K562 (cell line): ENCODE measurements at regions not wholly inside any gene's neighbourhood (a gene's known extent, or its start where the extent isn't known, plus 50 kb on each side); places are given as distances from the start of the nearest gene placed in this dataset.
"Not testable (repeated sequence)": the region's sequence is repeated elsewhere in the genome, so short reads cannot be mapped to it uniquely, and the experiment has no call there.

Experiments
- ATAC-seq: fragments of 200-7000 bp; cut with Tn5 transposase; 3 replicates; pipeline ENCODE4 v1.9.1; 2020; ENCODE audit warnings: moderate library complexity
- BruUV-seq: library from RNA; stranded (reverse); fragments of 400-500 nt; replicated peaks from 2 replicates; lab custom pipeline; 2021; lab: Mats Ljungman, UMichigan
- CTCF ChIA-PET: fragments of 300-600 bp; formaldehyde crosslinking; extraction: SDS; loops from one replicate; lab custom pipeline; 2021; ENCODE audit warnings: low intra/inter-chr PET ratio; lab: Yijun Ruan, JAX
- POLR2A ChIA-PET: fragments of 300-600, 350-650 bp; sonication (Branson Sonifier 250); formaldehyde crosslinking; extraction: SDS; loops from one replicate; lab custom pipeline; 2021; ENCODE audit warnings: antibody characterized with exemption, inconsistent platforms; lab: Yijun Ruan, JAX
- DNase-seq, 4 experiments: peaks; one replicate each; pipeline versions ENCODE4 v3.0.0 to v3.0.0-alpha.2; 2011 to 2018; ENCODE audit warnings: low spot score in 3 of 4, mixed read lengths in 3 of 4; ENCODE audit errors: extremely low read depth in 1 of 4
- FAIRE-seq: peaks from 2 replicates; lab custom pipeline; 2011; peaks lifted over from hg19 to GRCh38; lab: Jason Lieb, UNC
- H2AFZ ChIP-seq: 2 replicates; pipeline ENCODE4 v1.6.0; 2011; ENCODE audit warnings: low read depth, low read length, control low read depth, inconsistent platforms
- H3K27ac ChIP-seq: fragments of 200-600 bp; 3 replicates; pipeline ENCODE4 v1.8.0; 2011; ENCODE audit warnings: low read depth, mild to moderate bottlenecking, control low read depth, inconsistent platforms, low read length, moderate library complexity, mixed read lengths; ENCODE audit errors: extremely low read depth
- H3K27me3 ChIP-seq, 2 experiments: fragments of 300-600 bp in 1 of 2; 2 replicates in 1 of 2; 3 replicates in 1 of 2; pipeline versions ENCODE4 v1.6.0 to v1.8.0; 2011; ENCODE audit warnings: inconsistent platforms in 2 of 2, low read length in 2 of 2, mild to moderate bottlenecking in 1 of 2, mixed read lengths in 1 of 2, moderate library complexity in 1 of 2; ENCODE audit not compliant: control insufficient read depth in 2 of 2, insufficient read depth in 2 of 2
- H3K36me3 ChIP-seq: fragments of 300-600 bp; 3 replicates; pipeline ENCODE4 v1.8.0; 2011; ENCODE audit warnings: mild to moderate bottlenecking, low read length, inconsistent platforms; ENCODE audit not compliant: control insufficient read depth, insufficient read depth
- H3K4me1 ChIP-seq, 2 experiments: fragments of 200-600 bp in 1 of 2; replicated peaks in 1 of 2; 2 replicates in 1 of 2; 3 replicates in 1 of 2; pipeline versions ENCODE4 v1.5.1 to v1.8.0; 2011; ENCODE audit warnings: inconsistent platforms in 2 of 2, low read length in 2 of 2, mild to moderate bottlenecking in 1 of 2, mixed read lengths in 1 of 2, moderate library complexity in 1 of 2; ENCODE audit not compliant: control insufficient read depth in 2 of 2, insufficient read depth in 2 of 2
- H3K4me2 ChIP-seq: 2 replicates; pipeline ENCODE4 v1.6.1; 2011; ENCODE audit warnings: low read length, control low read depth, inconsistent platforms, mixed read lengths; ENCODE audit not compliant: insufficient read depth
- H3K4me3 ChIP-seq: fragments of 200-600 bp; sonication (generic), shearing (Covaris generic); 2 replicates; pipeline ENCODE4 v1.5.1; 2016; ENCODE audit warnings: control low read depth, inconsistent platforms
- H3K79me2 ChIP-seq: fragments of 200-600 bp; 3 replicates; pipeline ENCODE4 v1.8.0; 2011; ENCODE audit warnings: low read length, inconsistent platforms; ENCODE audit not compliant: control insufficient read depth, insufficient read depth
- H3K9ac ChIP-seq, 2 experiments: 2 replicates each; pipeline versions ENCODE4 v1.6.0 to v1.6.1; 2011; ENCODE audit warnings: low read depth in 2 of 2, low read length in 2 of 2, control low read depth in 1 of 2, inconsistent platforms in 1 of 2, mild to moderate bottlenecking in 1 of 2, mixed read lengths in 1 of 2; ENCODE audit not compliant: insufficient read depth in 1 of 2
- H3K9me1 ChIP-seq: one replicate; pipeline ENCODE4 v1.6.0; 2011; ENCODE audit warnings: inconsistent platforms, mild to moderate bottlenecking, low read length, moderate library complexity; ENCODE audit not compliant: control insufficient read depth, insufficient read depth
- H3K9me3 ChIP-seq: replicated peaks from 2 replicates; pipeline ENCODE4 v1.5.1; 2011; ENCODE audit warnings: low read depth, low read length, inconsistent platforms; ENCODE audit not compliant: control insufficient read depth, insufficient read depth
- H4K20me1 ChIP-seq: replicated peaks from 2 replicates; pipeline ENCODE4 v1.6.1; 2011; ENCODE audit warnings: low read length, inconsistent platforms, mixed read lengths; ENCODE audit not compliant: control insufficient read depth, insufficient read depth
- FOXJ3 ChIP-seq: sonication (generic); formaldehyde crosslinking; IDR thresholded peaks from 2 replicates; pipeline ENCODE4 v1.4.0; 2020; ENCODE audit warnings: mild to moderate bottlenecking, missing genetic modification reagents
- SMARCA4 ChIP-seq: fragments of 450-650 bp; IDR thresholded peaks from 2 replicates; pipeline ENCODE4 v1.6.1; 2016
- XRCC5 ChIP-seq: fragments of 200-400 bp; formaldehyde crosslinking; IDR thresholded peaks from 2 replicates; pipeline ENCODE4 v1.6.1; 2017; ENCODE audit warnings: low read depth, mild to moderate bottlenecking, low read length
- ZNF436 ChIP-seq: fragments of 250-450, 450-650 bp; sonication (Bioruptor Pico); formaldehyde crosslinking; IDR thresholded peaks from 2 replicates; pipeline ENCODE4 v1.7.0; 2020; ENCODE audit warnings: mild to moderate bottlenecking
- WGBS: fragments of 100-300 bp; shearing (Covaris generic); methylation state at CpG from one replicate; pipeline ENCODE4 v1.1.6; 2016; ENCODE audit warnings: low coverage, mixed read lengths; ENCODE audit not compliant: insufficient coverage; ENCODE audit errors: missing lambda C conversion rate; 5-methylcytosine and 5-hydroxymethylcytosine counted together
- in situ Hi-C: fragments of 300-500 bp; cut with MboI; formaldehyde crosslinking; loops from 4 replicates; pipeline ENCODE4 v1.15.0; 2018; ENCODE audit warnings: inconsistent platforms, mixed read lengths
- intact Hi-C: fragments of 100-400 bp; cut with micrococcal nuclease; formaldehyde crosslinking; loops from 2 replicates; pipeline ENCODE4 v1.14.2; 2022

DNA sequence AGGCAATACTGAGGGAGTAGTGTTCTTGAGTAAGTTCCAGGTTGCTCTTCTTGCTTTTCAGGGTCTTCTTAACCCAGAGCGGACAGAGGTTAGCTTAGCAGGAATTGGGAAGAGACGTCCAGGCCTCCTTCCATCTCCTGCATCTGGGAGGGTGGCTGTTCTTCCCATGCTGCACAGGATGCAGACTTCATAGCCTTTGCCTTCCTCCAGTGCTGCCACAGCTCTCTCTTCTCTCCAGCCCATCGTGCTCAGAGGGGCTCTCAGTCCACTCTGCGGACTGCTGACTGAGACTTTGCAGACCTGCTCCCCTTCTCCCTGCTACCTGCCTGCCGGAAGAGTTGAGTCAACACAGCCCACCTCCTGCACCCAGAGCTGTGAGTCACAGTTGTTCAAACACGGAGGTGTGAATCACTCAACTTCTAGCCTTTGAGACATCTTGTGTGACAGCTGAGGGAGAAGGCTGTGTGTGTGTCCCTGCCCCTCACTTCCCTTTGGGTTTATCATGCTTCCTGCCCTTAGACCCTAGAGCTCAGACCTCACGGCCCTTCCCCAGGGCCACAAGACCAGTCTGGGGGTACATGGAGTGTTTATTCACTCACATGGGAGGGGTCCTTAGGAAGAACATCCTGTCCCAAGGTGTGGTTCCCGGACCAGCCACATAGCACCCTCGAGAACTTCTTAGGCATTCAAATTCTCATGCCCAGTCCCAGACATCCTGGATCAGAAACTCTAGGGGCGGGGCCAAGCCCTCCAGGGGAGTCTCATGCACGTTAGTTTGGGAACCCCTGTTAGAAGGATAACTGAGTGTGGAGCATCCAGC lies 158.3 kb upstream of the CACNA1E start:
- H3K36me3 ChIP-seq: no peaks in the 10 kb centered on the region
- intact Hi-C loops (no loop called here), in situ Hi-C loops (no loop called here)
- H2AFZ ChIP-seq: no peak overlapping the region
- ATAC-seq (no peak), DNase-seq (peak in 1 of 4 experiments; percentile 4), FAIRE-seq (no peak)
- BruUV-seq: no TSS peak
- H3K9me1 ChIP-seq: no peaks in the 10 kb centered on the region
- H3K27me3 ChIP-seq: peaks cover 5 to 21% of the 10 kb centered on the region in 2 experiments; a peak in 4 of 5 replicates
- ChIA-PET POLR2A (interaction anchor here (0.6 kb wide), 1 partner anchor 291 kb away, joined by 3 read pairs; the partner anchor contains the start of gene MR1), CTCF (no interaction called here)
- TF ChIP-seq ZNF436 (CRISPR knock-in tag): no peak
- TF ChIP-seq FOXJ3: no peak
- TF ChIP-seq XRCC5: no peak
- no peak for TF ChIP-seq SMARCA4
- no peaks in the 10 kb centered on the region for H3K4me1 ChIP-seq
- no peaks in the 10 kb centered on the region for H3K9me3 ChIP-seq
- H3K4me3 ChIP-seq: no peak overlapping the region
- H3K9ac ChIP-seq: no peak overlapping the region
- 0% methylated on average over 11 of the region's 11 CpGs for WGBS
- no peak overlapping the region for H3K27ac ChIP-seq
- no peak overlapping the region for H3K4me2 ChIP-seq
- no peaks in the 10 kb centered on the region for H3K79me2 ChIP-seq
- H4K20me1 ChIP-seq: no peaks in the 10 kb centered on the region

DNA sequence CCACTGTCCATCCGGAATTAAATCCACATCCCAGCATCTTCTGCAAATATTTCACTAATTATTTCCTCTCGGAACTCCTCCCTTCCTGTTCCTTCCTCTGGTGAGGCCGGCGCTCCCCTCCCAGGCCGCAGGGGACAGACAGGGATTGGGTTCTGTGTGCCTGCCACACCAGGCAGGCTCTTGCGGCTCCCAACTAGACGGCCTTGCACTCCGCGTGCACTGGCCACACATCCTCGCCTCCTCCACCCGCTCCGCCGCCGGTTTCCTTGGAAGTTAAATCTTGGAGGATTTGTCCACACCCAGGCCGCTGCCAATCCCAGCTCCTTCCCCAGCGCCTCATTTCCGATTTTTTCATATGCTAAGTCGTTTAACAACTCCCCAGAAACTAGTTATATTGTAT lies 157.6 kb upstream of the CACNA1E start:
- H3K4me1 ChIP-seq, CTCF ChIA-PET, H3K27ac ChIP-seq, POLR2A ChIA-PET, in situ Hi-C loops, H3K9me1 ChIP-seq, H3K36me3 ChIP-seq, intact Hi-C loops, H3K4me3 ChIP-seq, H3K4me2 ChIP-seq, H2AFZ ChIP-seq, DNase-seq, BruUV-seq, H3K79me2 ChIP-seq, H4K20me1 ChIP-seq, H3K9me3 ChIP-seq, H3K9ac ChIP-seq: not testable (repeated sequence)
- FAIRE-seq (peak; percentile 44), ATAC-seq (peak; percentile 76)
- under 1% methylated on average over 14 of the region's 18 CpGs for WGBS
- peaks cover 5 to 21% of the 10 kb centered on the region in 2 experiments; a peak in 4 of 5 replicates for H3K27me3 ChIP-seq
